NCI-H1436 (cell line): ENCODE measurements at regions not wholly inside any gene's neighbourhood (a gene's known extent, or its start where the extent isn't known, plus 50 kb on each side); places are given as distances from the start of the nearest gene placed in this dataset.
"Not testable (repeated sequence)": the region's sequence is repeated elsewhere in the genome, so short reads cannot be mapped to it uniquely, and the experiment has no call there.

ENCODE experiments used
- DNase-seq: peaks from one replicate; lab custom pipeline; 2025; lab: John Stamatoyannopoulos, UW

DNA sequence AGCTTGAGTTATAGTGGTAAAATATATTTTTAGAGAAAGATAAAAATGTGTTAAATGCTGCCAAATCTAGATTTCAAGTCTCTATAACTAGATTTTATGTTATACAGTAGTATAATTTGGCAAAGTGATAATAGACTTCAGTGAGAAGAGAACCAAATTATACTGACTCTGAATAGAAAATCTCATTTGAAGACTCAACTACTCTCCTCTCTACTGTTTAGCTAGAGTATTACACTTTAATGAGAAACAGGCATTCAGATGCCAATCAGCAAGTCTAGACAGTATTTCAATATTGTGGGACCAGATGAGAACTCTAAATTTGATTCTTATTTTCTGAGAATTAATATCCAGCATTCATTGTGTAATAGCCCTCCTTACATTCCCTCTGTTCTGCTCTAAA, 311.2 kb downstream of the SLITRK5 start:
- no peak for DNase-seq

DNA sequence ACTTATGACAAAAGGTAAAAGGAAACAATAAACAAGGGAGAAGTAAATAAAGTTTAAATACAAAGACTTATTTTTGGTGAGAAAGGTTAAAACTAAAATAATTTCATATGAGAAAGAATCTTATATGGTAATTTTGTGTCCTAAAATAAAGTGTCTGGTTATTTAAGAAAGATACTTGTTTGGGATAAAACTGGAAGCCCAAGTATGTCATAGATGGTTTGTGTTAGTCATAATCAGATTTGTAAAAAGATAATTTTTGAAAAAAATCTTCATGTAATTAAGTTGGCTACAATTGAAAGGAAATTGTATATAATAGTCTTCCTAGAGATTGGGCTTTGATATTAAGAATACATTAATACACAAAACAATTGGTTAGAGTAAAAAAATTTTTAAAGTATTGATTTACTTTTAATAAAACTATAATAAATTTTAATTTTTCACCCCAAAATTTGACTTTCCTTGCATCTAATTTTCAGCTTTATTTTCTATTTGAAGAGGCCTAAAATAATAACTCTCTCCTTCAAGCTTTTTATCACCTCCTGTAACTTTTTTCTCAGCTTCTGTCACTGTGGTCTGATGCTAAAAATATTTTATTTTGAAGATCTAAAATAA, 315.6 kb downstream of the SLITRK5 start:
- DNase-seq: no peak

DNA sequence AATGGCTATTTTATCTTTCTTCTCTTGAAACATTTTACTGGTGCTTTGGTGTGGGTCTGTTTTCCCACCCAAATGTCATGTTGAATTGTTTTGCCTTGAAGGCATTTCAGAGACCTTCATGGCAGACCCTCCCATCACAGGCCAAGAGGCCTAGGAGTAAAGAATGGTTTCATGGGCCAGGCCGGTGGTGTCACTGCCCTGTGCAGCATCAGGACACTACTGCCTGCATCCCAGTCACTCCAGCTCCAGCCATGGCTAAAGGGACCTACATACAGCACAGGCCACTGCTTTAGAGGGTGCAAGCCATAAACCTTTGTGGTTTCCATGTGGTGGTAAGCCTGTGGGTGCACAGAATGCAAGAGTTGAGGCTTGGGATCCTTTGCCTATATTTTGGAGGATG, 326.9 kb downstream of the SLITRK5 start:
- no peak for DNase-seq

DNA sequence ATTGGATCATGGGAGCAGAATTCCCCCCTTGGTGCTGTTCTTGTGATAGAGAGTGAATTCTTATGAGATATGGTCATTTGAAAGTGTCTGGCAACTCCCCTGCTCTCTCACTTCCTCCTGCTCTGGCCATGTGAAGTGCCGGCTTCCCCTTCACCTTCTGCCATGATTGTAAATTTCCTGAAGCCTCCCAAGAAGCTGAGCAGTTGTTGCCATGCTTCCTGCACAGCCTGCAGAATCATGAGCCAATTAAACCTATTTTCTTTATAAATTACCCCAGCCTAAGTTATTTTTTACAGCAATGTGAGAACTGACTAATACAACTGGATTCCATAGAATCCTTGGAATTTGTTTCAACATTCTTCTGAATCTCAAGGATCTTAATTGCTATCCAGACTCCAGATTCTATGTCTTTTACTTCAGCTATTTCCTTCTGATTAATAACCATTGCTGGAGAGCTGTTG, 328.1 kb downstream of the SLITRK5 start:
- DNase-seq: no peak

DNA sequence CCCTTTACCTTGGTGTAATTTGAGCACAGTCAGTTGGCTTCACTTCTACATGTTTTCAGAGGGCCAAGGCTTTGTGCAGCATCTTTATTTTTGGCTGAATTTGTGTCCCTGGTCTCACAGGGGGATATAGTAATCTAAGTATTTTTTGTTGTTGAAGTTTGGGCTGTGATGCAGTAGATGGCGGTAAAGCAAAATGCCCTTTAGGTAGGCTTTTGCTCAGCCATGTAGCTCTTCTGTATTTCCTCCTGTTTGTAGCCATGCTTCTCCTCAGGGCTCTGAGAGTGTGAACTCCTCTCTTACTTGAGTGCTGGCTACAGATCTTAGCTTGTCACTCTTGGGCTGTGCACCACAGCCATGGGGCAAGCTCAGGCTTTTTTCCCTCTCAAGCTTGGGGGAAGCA, 328.6 kb downstream of the SLITRK5 start:
- no peak for DNase-seq

DNA sequence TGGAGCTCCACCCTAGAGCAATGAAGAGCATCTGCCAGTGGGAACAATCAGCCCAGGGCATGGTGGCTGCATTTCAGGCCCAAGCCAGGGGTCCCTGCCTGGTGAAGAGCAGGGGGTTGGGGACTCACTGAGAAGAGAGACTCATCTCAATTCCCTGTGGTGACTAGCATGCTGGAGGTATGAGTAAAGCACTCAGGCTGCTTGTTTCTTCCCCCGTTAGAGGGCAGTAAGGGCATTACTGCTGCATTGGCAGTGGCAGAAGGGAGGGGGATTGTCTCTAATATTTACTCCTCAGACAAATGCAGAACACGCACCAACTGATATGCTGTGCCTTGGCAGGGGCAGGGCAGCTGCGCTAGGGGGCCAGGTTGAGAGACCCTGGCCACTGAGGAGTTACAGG, 329.1 kb downstream of the SLITRK5 start:
- DNase-seq: no peak

DNA sequence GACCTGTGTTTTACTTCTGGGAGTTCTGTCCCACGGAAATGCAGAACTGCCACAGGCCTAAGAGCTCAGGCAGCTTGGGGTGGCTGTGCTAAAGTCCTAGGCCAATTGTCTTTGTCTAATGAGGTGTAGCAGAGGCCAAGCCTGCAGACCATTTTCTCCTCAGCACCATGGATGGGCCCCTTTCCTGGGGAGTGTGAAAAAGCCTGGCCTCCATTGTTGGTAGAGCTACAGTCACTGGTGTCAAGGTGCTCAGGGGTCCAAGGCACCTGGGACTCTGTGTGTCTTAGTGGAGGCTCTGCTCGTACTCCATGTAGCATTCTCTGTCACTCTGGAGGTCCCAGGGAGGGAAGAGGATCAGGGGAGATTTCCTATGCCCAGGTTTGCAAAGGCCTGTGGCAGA, 329.6 kb downstream of the SLITRK5 start:
- no peak for DNase-seq

DNA sequence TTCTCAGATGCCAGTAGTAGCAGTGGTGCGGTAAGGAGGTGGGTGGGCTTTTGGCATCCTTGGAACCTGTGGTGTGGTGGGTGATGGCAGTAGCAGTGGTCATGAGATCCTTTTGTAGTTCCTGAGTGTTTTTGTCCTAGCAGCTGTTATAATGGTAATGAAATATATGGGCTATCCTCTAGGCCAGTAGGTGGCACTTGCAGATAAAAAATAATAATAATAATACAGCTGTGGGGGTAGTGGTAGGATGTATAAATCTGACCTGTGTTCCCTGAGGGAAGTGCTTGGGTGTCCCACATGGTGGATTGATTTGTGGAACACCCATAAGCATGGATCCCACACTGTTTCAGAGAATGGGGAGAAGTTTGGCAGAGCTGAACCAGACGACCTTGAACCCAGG, 334.0 kb downstream of the SLITRK5 start:
- DNase-seq: no peak

DNA sequence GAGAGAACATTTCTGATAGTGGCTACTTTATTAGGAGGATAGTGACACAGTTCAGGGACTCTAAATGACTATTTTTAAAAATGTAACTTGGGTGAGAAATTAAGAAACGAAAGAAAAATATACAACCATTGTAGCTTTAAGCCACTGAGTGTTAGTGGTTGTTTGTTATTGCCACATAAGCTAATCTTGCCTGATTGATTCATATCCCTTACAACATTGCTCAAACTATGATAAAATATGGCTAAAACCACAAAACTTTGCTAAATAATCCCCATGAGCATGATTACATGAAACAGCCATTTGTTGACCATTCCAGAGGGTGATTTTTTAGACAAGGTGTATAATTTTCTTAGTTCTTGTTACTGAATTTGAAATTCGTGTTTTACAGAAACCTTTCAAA, 343.4 kb downstream of the SLITRK5 start:
- DNase-seq: no peak

DNA sequence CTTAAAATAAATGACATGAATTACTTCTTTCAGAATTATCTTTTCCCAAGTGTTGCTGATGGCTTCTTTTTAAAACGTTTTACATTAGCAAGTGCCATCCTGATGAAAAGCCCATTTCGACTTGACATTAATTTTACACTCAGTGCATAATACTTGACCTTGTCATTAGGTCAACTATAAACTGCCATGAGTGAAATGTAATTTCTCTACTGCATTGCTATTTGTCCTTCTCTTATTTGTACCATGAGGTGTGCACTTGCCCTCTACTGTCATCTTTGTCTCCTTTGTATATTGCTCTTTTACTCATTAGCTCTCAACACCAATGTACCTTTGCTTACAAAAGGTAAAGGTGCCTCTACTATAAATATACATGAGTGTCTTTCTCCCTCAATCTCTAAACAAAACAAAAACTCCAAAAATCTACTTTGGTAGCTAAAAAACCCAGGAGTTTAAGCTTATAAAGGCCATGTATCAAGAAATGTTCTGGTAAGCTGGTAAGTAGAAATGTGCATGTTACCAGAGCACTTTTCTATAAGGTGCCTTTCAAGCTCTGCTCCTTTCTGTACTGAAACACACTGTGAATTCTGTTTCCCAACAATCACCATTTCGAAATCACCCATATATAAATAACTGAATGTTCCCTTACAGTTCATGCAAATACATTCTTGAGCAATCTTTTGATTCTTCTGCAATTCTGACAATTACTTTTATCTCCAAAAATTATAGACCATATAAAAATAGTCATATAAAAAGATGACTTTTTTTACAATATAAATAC, 351.4 kb downstream of the SLITRK5 start:
- DNase-seq: no peak

DNA sequence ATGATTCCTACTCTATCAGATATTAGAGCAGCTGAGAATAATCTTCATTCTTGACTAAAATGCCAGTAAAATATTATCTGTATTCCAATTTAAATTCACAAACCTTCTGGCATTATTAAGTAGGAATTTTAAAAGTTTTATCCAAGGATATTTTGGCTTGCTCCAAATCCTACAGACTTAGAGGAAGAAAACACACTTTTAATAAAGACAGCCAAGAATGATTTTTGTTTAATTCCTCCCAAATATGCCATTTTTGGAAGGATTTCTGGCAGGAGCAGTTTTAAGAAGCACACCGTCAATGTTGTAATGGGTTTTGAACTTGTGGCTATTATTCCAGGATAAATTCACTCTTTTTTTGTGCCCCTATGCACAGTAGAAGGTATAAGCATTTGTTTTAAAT, 355.1 kb downstream of the SLITRK5 start:
- no peak for DNase-seq

DNA sequence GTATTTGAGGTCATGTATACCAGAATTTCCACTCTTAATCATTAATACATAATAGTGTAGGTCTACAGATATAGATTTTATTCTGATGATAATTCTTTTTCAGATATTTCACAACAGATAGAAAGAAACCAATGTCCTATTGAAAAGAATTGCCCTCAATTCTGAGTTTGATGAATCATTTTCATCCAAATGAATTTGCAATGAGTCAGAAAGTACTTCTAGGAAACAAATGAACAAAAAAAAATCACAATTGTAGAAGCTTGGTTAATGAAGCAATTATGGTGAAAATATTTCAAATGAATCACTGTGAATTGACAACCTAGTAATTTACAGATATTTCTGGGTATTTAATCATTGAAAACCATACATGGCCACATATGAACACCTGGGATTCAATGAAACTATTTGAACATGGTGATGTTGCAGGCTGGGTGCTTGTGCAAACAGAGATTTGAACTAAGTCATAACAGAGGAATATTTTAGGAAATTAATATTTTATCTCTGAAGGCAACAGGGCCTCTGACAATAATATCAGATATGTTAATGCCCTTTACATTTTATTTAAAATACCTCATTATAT, 360.9 kb downstream of the SLITRK5 start:
- DNase-seq: no peak

DNA sequence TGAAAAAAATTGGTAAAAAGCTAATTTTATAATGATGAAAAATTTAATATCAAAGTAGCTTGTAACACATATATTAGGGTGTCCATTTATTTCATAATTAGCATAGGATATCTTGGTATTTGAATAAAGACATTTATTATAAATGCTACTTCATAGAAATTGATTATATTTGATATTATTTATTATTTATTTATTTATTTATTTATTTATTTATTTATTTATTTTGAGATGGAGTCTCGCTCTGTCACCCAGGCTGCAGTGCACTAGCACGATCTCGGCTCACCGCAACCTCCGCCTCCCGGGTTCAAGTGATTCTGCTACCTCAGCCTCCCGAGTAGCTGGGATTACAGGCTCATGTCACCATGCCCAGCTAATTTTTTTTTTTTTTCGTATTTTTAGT, 365.0 kb downstream of the SLITRK5 start:
- not testable (repeated sequence) for DNase-seq

DNA sequence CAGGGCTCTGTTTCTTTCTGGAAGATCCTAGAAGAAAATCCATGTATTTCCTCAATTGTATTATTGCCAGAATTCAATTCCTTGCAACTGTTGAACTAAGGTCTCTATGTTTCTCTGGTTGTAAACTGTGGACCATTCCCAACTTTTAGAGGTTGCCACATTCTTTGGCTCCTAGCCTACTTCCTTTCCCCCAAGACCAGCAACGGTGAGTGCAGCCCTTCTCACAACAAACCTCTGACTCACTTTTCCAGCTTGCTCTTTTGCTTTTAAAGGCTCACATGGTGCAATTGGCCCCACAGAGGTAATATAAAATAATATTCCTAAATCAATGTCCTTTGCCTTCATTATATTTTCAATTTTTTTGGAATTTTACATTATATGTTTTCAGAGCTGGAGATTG, 371.3 kb downstream of the SLITRK5 start:
- no peak for DNase-seq

DNA sequence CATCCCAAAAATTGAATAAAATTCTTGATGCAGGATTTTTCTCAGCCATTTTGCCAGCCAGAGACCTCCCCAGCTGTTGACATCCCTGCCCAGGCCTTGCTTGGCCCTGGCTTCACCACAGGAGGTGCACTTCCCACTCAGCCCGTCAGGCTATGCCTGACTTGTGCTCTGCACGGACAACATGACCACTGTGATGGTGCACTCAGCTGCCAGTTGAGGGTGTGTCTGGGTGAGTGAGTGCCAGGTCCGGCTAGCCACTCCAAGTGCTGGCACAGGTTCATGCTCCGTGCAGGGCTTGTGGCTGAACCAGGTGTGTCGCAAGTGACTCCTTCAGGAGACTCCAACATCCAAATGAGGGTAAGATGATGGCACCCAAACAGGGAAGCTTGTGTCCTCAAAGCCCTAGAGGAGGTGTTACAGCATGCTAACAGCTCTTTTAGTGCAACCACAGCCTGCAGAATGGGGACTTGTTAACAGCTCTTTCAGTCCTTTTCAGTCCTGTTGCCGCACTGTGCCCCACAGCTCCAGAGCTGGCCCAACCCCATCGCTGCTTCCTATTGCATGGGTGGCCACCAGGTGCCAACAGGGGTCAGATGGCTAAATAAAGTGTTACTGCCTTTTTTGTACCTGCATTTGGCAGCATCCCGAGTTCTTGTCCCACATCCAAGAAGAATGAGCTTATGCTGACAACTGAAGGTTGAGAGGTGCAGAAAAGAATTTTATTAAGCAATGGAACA, 380.7 kb downstream of the SLITRK5 start:
- no peak for DNase-seq

DNA sequence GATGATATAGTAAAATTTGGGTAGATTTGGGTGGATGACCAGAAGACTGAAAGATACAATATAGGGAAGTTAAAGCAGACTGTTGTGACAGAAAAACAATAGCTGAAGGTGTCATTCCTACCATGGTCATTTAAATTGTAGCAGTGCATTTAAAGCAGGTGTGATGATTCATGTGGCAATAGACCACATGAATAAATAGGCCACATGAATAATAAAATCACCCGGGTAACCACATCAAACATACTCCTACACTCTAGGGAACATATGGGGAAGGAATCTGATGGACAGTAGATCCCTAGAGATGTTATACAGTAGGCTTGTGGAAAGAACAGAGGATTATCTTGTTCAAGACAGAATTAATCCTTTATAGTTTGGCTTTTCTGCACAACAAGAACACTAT, 392.6 kb downstream of the SLITRK5 start:
- no peak for DNase-seq

DNA sequence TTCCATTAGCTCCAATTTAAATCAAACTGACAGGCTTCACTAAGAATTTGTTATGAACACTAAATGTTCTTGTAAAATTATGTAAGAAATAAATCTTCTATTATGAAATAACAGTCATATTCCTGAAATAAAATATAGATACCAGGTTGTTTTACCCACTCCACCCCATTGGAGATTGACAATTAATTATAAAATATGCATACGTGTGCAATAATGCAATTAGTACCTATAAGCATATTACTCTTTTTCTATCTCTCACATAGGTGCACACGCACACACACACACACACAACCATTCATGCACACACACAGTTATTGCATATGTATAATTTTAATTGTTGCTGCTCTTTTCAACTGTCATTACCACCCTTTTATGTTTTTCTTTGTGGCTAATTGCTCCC, 395.7 kb downstream of the SLITRK5 start:
- DNase-seq: no peak

DNA sequence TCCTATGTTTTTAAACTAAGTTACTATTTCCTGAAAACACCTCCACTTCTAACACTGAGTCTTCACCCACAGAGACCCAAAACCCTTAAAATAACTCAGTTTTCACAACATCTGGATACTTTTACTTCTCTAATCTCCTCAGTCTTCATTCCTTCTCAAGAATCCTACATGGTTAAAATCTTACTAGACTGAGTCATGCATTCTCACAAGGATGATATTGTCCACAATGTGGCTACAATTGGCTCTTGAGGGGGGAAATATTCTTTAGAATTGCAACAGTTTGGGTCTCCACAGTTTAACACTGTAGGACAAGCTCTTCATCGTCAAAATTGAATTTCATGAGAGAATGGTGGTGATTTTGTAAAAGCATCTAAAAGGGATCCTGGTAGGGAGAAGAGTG, 397.1 kb downstream of the SLITRK5 start:
- no peak for DNase-seq

DNA sequence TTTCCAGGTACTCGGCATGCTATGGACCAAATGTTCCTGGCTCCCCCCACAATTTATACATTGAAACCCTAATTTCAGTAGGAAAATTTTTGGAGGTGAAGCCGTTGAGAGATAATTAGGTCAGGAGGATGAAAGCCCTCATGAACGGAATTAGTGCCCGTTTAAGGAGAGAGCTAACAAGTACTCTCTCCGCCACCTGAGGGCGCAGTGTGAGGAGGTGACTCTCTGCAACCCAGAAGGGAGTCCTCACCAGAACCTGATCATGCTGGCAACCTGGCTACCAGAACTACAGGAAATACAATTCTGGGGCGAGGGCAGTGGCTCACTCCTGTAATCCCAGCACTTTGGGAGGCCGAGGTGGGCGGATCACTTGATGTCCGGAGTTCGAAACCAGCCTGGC, 397.8 kb downstream of the SLITRK5 start:
- peak; percentile 5 for DNase-seq

DNA sequence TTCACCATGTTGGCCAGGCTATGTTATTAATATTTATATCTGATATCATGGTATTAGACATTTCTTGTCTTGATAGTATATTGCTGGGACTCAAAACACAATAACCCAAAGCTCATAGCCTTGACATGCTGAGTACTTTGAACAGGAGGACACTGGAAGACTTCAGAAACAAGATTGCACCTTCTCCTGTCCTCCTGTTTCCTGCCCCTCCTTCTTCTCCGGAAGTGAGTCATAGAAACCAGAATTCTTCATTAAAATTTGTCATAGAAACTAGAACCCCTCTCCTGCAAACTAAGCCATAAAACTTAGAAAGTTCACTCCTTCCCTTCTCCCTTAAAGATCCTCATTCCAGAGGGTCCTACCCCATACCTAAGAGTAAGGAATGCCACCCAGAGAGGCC, 400.2 kb downstream of the SLITRK5 start:
- DNase-seq: no peak

DNA sequence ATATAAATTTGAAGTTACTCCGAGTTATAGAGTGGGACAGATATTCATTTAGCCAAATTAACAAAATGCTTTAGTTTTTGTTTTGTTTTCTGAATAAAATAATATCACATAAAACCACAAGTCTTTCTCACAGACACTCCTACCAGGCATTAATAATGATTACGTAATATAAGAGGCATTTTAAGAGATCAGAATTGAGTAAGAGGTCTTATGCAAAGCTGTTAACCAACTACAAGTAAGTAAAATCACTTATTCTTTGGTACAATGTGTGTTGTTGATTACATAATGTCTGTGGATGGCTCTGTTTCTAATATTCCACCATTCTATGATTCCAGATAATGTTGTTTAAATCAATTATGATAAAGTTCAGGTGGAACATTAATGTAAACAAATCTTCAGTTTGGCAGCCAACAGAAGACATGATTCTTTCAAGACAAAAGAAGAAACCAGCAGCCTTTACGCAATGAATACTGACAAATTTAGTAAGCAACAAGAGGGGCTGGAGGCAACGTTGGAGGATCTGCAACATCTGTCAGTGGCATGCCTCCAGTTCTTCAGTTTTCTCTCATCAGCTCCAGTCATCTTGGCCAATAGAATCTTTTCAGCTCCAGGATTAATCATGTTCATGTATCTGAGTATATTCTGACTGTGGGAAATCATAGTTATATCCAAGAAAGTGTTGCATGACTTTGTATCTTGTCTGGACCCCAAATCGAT, 403.8 kb downstream of the SLITRK5 start:
- DNase-seq: no peak

DNA sequence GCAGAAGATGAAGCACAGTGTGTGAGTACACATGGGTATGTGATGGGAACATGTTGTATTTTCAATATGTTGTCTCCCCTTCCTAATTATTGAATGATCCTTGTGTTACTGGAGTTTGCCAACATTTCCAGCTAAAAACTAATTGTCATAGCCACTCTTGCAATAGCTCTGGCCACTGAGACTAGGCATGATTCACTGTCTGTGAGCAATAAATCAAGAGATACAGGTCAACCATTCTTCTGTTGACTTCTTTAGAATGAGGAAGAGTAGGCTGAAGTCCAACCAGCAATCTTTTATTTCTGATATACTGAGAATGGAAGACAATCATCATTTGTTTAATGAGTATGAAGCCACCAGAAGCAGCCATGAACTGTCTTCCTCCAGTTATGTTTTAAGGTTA, 413.9 kb downstream of the SLITRK5 start:
- no peak for DNase-seq
